ENCODE measurements at regions not wholly inside any gene's neighbourhood (a gene's known extent, or its start where the extent isn't known, plus 50 kb on each side); places are given as distances from the start of the nearest gene placed in this dataset.
A peak's percentile ranks its signal among the peaks of the same experiment; 100 is the strongest.
"Not testable (repeated sequence)": the region's sequence is repeated elsewhere in the genome, so short reads cannot be mapped to it uniquely, and the experiment has no call there.

- peak in 1 of 7 experiments; percentile 12 for TF ChIP-seq CTCF (IDR thresholded peaks at IDR 0.05)
- TF ChIP-seq POLR2A (IDR thresholded peaks at IDR 0.05): not testable (repeated sequence)
These were observed 66.5 kb upstream of the NIPA1 start for GRCh38 chr15:22719980-22720379.

Data from body of pancreas (tissue), 4 donors.